DMS153 treated with DMSO at 0.1 percent for 48 hours (cell line): ENCODE measurements at regions not wholly inside any gene's neighbourhood (a gene's known extent, or its start where the extent isn't known, plus 50 kb on each side); places are given as distances from the start of the nearest gene placed in this dataset.

Experiments used
- DNase-seq: peaks from one replicate; lab custom pipeline; 2025; ENCODE audit not compliant: unreplicated experiment; lab: John Stamatoyannopoulos, UW

DNA sequence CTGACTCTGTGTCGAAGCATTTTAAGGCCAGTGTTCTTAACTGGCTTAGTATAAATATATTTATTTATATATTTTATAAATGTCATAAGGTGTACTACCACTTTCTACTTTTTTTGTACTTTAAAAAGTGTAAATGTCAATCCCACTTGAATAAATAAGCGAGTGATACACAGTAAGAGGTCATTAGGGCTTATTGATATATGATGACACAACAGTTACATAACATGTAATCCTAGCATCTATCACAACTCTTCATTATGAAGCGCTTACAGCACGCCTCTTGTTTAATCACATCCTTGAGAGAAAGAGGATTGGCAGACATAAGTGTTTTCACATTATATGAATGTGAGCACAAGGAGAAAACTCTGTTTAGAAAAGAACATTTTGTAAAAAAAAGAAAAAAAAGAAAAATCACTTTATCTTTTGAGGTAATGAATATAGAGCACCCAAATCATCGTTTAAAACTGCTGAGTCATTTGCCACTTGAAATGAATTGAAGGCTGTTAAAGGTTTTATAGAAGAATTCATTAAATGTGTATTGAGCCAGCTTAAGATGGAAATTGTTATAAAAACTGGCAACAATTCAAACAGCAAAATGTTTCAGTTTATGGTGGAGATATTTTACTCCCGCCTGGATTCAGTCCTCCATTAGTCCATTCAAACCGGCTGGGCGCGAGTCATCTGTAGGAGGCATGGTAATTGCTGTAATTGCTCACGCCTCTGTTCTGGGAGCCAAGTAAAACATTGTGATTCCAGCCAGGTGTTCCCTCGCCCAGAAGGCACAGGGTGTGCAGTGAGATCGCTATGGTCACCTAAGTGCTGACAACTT is 627.3 kb upstream of the KIRREL3 start:
- DNase-seq, result peak; percentile 81

DNA sequence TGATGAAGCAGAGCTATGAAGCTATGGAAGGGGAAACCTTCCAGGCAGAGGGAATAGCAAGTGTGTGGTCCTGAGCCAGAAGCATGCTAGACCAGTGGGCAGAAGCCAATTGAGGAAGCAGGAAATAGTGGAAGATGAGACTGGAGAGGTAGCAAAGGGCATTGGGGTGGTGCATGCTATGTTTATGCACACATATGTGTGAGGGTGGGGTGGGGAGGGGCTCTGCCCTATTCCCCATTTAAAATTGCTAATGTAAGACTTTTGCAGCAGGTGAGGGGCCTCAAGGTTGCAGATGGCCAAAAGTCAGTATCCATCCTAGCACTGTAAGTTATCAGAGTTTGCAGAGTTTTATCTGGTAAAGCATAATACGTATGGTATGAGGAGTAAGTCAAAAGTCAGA is 626.6 kb upstream of the KIRREL3 start:
- DNase-seq, result peak; percentile 42

DNA sequence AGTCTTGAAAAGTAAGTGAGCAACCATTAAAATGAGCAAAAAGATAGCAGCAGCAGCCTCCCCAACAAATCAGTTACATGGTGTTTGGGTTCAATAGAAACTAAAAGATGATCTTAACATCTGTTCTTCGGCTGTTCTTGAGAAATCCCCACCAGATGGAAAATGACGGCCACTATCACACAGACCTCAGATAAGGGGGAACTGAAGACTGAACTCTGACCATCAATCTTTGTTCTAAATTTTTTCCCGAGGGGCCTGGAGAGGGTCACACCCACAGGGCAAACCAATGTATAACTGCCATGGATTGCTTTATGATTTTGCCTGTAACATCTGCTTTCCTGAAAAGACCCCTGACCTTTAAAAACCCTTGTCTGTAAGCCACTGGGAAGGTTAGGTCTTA is 624.8 kb upstream of the KIRREL3 start:
- no peak for DNase-seq

DNA sequence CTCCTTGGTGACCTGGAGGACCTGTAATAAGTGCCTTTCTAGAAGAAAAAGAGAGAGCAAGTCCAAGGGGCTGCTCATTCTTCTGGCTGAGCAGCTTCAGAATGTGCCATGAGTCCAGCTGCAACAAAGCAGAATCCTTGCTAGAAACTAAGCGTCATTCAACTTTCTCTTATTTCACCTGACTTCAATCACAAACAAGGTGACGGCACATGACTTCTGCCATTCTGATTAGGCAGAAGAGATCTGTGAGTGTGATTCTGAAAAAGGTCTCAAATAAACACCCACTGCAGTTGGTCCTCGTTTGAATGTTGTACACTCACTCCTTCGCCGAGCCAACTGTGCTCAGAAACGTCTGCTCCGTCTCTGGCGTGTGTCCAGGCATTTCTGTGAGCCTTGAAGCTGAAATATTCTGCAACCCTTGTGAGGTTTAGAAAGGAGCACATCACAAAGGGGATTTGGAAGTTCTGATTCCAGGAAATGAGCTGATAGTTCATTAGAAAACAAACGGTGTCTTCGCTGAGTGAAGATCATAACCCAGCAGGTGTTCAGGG is 623.8 kb upstream of the KIRREL3 start:
- no peak for DNase-seq

DNA sequence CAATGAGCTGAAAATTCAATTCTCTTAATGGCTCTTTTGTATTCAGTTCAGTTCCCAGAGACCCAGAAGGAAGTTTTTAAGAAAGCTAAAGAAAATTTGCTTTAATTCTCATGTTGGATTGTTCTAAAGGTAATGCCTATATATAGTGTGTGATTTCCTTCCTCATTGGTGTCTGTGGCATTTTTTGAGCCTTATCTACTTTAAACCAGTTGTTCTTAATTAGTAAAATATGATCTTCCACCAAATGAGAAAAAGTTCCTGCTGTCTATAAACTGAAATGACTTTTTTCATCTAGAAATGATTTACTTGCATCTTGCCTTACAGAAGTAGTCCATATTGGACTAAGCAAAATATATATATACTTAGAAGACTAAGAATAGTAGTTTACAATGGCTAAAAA is 622.1 kb upstream of the KIRREL3 start:
- no peak for DNase-seq

DNA sequence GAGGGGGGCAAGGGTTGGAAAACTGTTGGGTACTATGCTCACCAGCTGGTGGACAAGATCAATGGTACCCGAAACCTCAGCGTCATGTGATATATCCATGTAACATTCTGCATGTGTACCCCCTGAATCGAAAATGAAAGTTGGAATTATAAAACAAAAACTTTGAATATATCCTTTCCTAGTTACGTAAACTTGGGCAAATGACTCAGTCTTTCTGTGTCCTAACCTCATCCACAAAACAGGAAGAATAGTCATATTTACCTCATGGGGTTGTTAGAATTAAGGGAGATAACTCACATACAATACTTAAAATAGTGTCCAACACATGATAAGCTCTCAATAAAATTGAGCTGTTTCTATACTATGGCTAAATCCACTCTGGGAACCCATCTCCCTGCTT is 620.1 kb upstream of the KIRREL3 start:
- no peak for DNase-seq

DNA sequence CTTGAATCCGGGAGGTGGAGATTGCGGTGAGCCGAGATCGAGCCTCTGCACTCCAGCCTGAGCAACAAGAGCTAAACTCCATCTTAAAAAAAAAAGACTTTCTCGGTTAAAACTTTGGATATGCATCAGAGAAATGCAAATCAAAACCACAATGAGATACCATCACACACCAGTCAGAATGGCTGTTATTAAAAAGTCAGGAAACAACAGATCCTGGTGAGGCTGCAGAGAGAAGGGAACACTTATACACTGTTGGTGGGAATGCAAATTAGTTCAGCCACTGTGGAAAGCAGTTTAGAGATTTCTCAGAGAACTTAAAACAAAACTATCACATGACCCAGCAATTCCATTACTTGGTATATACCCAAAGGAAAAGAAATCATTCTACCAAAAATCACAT is 619.4 kb upstream of the KIRREL3 start:
- no peak for DNase-seq

DNA sequence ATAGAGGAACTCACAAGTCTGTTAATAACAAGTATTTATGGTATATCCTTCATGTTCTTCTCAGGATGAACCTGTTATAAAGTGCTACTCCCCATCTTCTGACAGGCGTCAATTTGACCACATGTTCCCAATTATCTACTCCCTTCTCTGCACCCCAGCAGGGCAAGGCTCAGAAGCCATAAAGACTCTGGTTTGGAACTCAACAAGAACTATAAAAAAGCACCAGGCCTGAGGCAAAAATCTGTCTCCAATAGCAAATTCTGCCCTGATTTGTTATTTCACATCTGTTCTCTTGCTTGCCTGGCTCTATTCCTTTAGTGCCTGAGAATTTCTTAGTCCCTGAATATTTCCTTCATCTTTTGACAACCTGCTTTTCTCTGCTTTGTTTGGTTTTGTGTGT is 618.2 kb upstream of the KIRREL3 start:
- DNase-seq, result no peak

DNA sequence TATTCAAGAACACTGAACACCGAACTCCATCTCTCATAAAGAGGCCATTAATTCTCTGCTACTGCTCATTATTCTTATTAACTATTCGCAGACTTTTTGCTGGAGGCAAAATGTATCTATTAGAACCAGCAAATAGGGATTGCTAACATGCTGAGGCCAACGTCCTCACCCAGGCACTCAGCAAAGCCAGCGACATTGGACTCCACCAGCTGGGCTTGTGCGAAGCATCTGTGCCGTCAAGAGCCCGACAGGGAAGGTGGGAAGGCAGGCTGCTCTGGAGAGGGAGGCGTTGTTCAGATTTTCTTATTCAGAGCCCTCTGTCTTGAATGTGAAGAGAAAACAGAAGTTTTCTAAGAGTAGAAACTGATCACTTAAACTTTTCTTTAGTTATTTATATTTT is 615.6 kb upstream of the KIRREL3 start:
- DNase-seq, result no peak

DNA sequence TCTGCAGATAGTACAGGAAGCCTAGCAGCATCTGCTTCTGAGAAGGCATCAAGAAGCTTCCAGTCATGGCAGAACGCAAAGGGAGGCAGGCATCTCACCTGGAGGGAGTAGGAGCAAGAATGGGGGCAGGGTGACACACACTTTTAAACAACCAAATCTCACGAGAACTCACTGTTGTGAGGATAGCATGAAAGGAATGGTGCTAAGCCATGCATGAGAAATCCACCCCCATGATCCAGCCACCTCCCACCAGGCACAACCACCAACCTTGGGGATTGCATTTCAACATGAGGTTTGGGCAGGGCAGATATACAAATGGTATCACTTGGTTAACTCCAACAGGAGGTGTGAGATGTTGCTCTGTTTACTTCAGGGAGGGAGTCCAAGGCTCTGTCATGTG is 612.0 kb upstream of the KIRREL3 start:
- DNase-seq, result no peak

DNA sequence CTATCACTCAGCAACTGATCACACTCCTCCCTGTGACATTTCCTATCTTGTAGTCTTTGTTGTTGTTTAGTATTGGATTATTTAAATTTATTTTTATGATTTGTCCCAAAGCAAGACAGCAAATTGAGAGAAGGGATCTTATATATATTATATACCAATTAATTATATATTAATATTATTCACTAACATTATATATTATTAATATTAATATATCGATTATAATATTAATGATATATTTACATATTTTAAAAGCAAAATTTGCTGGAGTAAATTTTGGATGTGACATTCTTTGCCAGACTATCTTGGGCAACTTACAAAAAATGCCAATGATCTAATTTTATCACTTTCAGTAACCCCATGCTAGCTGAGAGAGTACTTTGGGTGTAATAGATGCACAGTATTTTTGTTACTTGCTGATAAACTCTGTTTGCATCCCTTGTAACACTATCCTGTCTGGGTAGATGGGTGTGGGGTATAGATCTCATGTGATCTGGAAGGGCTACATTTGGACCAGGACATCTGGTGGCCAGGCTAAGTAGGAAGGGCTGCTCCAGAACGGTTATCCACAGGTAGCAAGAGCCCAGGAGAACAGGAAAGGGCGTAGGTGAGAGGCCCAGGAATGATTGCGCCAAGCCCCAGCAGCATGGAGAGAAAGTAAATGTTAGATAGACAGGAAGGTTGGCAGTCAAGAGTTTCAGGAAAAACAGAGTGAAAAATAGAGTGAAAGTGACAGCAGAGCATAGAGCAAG is 608.6 kb upstream of the KIRREL3 start:
- DNase-seq, result no peak

DNA sequence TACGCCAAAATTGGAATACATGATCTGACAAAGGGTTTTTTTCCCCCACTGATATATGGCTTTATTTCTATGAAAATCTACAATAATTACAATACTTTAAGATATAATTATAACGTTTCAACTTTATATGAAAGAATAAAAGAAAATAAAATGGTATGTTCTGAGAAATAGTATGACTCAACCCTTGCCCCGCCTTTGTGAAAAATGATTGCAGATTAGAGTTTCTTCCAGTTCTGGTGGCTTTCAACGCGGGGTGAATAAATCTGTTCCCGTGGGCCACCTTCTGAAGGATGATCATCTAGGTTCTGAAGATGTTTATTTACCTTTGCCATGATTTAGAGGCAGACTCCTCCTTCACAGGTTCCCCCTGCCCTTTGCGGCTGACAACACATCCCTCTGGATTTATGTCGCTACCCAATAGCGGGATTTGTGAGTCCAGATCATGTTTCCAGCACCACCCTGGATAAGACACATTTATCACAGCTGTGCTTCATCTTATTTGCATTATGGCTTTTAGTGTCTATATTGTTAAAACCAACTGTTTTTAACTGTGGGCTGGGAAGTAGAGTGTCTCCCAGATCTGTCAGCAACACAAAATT is 607.0 kb upstream of the KIRREL3 start:
- no peak for DNase-seq

DNA sequence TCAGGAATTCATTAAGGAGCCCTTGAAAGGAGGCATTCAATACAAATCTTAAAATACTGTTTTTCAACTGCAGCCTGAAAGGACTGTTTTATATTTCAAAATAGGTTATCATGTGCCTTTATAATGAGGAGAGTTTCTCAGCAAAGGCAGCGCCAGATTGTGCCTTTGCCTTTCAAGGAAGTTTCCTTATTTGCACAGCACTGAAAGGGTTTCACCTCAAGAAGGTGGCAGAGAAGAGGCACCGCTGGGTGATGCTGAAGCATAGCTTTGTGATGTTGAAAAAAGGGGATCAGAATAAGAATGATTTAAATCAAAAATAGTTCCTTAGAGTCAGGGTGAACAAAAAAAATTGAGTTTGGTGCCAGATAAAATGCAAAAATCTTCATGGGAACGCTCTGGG is 601.0 kb upstream of the KIRREL3 start:
- no peak for DNase-seq

DNA sequence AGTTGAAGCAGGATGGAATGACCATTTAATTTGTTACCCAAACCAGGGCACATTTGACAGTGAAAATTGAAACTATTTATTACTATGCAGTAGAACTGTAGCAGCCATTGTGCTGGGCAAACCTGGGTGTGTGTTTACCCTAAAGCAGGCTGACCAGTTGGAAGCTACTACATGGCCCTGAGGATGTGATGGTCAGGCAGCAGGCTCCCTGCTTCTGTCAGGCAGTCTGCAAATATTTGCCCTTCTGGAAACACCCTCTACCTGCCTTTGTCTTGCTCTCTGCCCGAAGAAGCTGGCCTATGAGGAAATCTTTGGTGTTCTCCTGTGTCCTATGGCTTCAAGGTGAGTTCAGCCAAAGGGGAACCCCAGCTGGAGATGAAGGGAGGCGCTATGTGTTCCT is 600.1 kb upstream of the KIRREL3 start:
- no peak for DNase-seq

DNA sequence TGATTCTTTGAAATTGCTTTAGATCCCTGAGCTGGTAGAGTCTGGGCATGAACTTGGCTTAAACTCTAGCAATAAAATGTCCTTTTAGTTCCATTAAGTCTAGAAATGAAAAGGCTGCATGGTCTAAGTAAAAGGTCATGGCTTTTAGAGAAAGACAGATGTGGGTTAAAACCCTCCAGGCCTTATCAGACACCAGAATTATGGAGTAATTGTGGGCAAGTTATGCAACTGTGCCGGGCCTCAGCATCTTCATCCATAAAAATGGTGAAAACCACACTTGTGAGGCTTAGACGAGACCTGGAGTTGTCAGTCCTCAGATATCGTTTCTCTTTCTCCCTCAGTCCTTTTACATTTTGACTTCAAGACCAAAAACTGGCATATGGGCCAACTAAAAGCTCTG is 597.9 kb upstream of the KIRREL3 start:
- DNase-seq, result no peak

DNA sequence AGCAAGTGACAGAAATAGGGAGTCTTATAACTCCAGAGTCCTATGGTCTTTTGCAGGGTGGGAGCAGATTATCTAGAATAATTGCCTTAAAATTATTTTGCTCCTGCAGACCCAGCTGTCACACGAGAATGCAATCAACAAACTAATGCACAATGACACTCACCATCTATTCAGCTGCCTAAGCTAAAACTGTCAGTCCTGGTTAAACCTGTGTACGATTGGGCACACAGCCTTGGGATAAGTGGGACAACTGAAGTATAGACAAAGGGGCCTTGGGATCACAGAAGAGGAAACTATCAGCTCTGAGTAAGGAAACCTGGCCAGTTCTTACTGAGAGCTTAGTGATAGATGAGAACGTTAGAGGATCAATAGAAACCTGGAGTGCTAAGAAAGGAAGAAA is 595.9 kb upstream of the KIRREL3 start:
- no peak for DNase-seq

DNA sequence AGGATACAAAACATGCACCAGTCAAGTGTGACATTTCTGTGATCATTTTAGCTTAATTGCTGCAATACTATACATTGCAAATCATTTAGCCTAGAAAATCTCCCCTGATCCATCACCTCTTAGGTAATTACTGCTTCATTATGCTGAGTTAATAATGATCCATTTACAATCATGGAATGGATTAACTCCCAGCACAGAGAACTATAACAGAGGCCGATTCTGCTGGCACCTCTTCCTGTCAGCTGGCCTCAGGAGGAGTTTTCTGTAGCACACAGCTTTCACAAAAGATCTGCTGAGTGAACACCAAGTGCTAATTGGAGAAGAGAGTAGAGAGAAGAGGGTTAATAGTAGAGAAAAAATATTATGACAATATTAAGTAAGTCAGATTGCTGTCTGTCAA is 591.8 kb upstream of the KIRREL3 start:
- no peak for DNase-seq

DNA sequence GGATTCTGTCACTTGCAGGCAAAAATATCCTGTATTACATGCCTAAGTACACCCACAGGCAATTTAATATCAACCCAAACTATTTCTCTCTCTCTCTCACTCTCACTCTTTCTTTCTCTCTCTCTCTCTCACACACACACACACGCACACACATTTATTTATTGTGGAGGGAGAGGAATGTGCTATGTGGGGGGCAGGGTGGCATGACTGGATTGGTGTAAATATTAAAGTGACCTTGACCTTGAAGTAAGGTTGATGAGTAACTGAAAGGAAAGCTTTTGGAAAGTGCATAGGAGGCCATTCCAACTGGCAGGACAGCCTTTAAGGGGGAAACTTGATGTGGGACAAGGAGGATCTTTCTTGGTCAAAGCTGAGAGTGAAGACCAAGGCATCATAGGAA is 589.7 kb upstream of the KIRREL3 start:
- no peak for DNase-seq

DNA sequence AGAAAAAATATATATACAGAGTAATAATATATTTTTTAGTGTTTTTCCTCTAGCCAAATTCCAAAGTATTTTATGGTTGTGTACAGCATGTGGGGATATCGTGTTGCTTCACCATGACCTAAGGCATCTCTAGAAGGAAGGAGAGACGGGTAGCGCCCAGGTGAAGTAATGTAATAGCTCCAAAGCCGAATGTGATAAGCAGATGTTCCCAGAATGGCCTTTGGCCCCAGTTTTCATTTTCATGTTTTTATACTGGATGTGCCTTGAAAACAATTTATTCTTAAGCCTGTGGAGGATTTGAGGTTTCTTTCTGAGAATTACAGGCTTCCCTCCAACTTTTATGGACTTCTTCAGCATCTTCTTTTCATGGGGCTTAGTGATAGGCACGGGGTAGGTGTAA is 587.9 kb upstream of the KIRREL3 start:
- no peak for DNase-seq

DNA sequence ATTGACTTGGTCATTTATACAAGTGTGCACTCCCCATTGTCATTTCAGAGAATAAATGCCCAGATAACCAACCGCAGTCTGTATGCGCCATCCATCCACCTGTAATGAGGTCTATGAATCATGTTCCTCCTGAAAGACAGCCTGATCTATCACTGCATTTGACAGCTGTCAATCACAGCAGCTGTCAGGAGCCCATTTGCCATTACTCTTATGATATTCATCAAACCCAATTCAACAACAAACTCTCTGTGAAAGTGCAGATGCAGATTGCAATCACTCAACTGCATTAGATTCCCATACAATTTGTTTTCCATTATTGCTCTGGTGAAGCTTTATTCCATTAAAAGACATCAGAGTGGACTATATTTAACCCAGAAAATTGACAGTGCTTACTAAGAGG is 586.9 kb upstream of the KIRREL3 start:
- DNase-seq, result no peak

DNA sequence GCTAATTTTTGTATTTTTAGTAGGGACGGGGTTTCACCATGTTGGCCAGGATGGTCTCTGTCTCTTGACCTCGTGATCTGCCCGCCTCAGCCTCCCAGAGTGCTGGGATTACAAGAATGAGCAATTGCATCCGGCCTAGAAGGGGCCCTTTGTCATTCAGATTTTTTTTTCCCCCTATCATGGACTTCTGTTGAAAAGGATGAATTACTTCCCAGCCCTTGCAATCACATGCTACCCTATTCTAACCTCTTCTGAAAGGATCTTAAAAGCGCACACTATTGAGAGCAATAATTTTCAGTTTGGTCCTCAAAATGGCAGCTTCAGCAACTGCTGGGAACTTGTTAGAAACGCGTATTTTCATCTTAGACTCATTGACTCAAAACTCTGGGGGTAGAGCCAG is 575.6 kb upstream of the KIRREL3 start:
- no peak for DNase-seq

DNA sequence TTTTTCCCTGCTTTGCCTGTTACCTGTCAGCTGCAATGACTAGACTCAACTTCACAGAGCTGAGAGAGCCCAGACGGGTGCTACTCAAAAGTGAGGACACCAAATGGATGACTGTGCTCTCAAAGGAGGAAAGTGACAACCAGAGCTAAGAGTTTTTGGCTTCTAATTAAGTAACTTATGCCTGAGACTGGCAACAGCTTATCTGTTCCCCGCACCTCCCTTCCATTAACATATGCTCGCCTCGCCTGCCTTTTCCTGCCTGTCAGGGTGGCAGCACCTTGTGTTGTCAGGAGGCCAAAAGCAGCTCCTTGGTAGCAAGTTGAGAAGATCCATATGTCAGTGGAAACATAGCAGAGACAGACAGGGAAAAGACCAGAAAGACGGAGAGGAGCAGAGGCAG is 573.9 kb upstream of the KIRREL3 start:
- DNase-seq, result no peak
